ENCODE measurements at regions not wholly inside any gene's neighbourhood (a gene's known extent, or its start where the extent isn't known, plus 50 kb on each side); places are given as distances from the start of the nearest gene placed in this dataset.
A peak's percentile ranks its signal among the peaks of the same experiment; 100 is the strongest.

DNA sequence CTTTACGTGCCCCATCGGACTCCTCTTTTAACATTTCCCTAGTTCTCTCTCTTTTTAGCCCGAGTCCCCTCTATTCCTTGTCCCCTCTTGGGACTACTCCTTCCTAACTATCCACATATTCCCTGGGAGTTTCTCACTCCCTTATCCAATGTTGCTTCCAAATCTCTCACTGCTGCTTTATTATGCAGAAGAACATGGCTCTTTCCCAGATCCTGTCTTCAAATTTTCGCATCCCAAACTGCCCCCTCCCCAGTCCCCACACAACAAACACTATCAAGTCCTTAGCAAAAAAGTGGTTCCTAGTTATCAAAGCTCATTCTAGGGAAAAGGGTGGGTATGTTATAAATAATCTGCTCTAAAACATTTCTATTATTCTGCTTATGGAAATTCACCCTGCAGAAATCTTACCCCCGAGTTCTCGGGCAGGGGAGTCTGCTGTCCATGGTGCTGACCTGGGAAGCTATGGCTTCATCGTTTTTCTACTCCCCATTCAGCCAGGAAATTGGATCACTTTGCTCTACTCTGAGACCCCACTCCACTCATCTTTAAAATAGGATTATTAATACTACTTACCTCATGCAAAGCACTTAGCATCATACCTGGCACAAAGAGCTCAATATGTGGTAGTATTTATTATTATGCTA, 393.5 kb downstream of the BUD13 start (continued):
- TF ChIP-seq, protein P1, sequence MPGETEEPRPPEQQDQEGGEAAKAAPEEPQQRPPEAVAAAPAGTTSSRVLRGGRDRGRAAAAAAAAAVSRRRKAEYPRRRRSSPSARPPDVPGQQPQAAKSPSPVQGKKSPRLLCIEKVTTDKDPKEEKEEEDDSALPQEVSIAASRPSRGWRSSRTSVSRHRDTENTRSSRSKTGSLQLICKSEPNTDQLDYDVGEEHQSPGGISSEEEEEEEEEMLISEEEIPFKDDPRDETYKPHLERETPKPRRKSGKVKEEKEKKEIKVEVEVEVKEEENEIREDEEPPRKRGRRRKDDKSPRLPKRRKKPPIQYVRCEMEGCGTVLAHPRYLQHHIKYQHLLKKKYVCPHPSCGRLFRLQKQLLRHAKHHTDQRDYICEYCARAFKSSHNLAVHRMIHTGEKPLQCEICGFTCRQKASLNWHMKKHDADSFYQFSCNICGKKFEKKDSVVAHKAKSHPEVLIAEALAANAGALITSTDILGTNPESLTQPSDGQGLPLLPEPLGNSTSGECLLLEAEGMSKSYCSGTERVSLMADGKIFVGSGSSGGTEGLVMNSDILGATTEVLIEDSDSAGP (CRISPR knock-in tag; IDR thresholded peaks at IDR 0.05; ENCODE audit: borderline replicate concordance) = no peak
- TF ChIP-seq, protein P2, sequence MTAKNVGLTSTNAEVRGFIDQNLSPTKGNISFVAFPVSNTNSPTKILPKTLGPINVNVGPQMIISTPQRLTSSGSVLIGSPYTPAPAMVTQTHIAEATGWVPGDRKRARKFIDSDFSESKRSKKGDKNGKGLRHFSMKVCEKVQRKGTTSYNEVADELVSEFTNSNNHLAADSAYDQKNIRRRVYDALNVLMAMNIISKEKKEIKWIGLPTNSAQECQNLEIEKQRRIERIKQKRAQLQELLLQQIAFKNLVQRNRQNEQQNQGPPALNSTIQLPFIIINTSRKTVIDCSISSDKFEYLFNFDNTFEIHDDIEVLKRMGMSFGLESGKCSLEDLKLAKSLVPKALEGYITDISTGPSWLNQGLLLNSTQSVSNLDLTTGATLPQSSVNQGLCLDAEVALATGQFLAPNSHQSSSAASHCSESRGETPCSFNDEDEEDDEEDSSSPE (CRISPR knock-in tag; IDR thresholded peaks at IDR 0.05) = no peak
- TF ChIP-seq NR2F1 (CRISPR knock-in tag; IDR thresholded peaks at IDR 0.05) (peak in 1 of 2 experiments; percentile 17; a peak in 1 of 4 replicates), ZSCAN29 (CRISPR knock-in tag; conservative IDR thresholded peaks at IDR 0.05) (no peak), ZBTB38 (CRISPR knock-in tag; IDR thresholded peaks at IDR 0.05) (no peak), ZNF326 (CRISPR knock-in tag; IDR thresholded peaks at IDR 0.05; ENCODE audit: borderline replicate concordance) (no peak), CAMTA2 (CRISPR knock-in tag; IDR thresholded peaks at IDR 0.05; ENCODE audit: borderline replicate concordance) (no peak), ZFP36L2 (CRISPR knock-in tag; IDR thresholded peaks at IDR 0.05) (0 out of 2 replicates have a peak, but pooled peaks have one; percentile 69), XRCC5 (optimal IDR thresholded peaks at IDR 0.05; ENCODE audit: low read length) (no peak), RBAK (CRISPR knock-in tag; IDR thresholded peaks at IDR 0.05) (no peak), HOXA5 (CRISPR knock-in tag; IDR thresholded peaks at IDR 0.05) (peak; percentile 89), FOSL2 (CRISPR knock-in tag; IDR thresholded peaks at IDR 0.05) (no peak), ZNF879 (CRISPR knock-in tag; IDR thresholded peaks at IDR 0.05) (no peak), NBN (conservative IDR thresholded peaks at IDR 0.05) (no peak), ZNF616 (CRISPR knock-in tag; IDR thresholded peaks at IDR 0.05; ENCODE audit: low read depth) (no peak), ZNF263 (CRISPR knock-in tag; IDR thresholded peaks at IDR 0.05) (0 out of 2 replicates have a peak, but pooled peaks have one; percentile 53)
- TF ChIP-seq, protein P3, sequence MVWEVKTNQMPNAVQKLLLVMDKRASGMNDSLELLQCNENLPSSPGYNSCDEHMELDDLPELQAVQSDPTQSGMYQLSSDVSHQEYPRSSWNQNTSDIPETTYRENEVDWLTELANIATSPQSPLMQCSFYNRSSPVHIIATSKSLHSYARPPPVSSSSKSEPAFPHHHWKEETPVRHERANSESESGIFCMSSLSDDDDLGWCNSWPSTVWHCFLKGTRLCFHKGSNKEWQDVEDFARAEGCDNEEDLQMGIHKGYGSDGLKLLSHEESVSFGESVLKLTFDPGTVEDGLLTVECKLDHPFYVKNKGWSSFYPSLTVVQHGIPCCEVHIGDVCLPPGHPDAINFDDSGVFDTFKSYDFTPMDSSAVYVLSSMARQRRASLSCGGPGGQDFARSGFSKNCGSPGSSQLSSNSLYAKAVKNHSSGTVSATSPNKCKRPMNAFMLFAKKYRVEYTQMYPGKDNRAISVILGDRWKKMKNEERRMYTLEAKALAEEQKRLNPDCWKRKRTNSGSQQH (CRISPR knock-in tag; IDR thresholded peaks at IDR 0.05; ENCODE audit: low read depth) = peak; percentile 64; the same call in 1 of the 2 replicates
- TF ChIP-seq, protein P4, sequence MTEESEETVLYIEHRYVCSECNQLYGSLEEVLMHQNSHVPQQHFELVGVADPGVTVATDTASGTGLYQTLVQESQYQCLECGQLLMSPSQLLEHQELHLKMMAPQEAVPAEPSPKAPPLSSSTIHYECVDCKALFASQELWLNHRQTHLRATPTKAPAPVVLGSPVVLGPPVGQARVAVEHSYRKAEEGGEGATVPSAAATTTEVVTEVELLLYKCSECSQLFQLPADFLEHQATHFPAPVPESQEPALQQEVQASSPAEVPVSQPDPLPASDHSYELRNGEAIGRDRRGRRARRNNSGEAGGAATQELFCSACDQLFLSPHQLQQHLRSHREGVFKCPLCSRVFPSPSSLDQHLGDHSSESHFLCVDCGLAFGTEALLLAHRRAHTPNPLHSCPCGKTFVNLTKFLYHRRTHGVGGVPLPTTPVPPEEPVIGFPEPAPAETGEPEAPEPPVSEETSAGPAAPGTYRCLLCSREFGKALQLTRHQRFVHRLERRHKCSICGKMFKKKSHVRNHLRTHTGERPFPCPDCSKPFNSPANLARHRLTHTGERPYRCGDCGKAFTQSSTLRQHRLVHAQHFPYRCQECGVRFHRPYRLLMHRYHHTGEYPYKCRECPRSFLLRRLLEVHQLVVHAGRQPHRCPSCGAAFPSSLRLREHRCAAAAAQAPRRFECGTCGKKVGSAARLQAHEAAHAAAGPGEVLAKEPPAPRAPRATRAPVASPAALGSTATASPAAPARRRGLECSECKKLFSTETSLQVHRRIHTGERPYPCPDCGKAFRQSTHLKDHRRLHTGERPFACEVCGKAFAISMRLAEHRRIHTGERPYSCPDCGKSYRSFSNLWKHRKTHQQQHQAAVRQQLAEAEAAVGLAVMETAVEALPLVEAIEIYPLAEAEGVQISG (CRISPR knock-in tag; IDR thresholded peaks at IDR 0.05) = 0 out of 2 replicates have a peak, but pooled peaks have one; percentile 41
- TF ChIP-seq, protein P5, sequence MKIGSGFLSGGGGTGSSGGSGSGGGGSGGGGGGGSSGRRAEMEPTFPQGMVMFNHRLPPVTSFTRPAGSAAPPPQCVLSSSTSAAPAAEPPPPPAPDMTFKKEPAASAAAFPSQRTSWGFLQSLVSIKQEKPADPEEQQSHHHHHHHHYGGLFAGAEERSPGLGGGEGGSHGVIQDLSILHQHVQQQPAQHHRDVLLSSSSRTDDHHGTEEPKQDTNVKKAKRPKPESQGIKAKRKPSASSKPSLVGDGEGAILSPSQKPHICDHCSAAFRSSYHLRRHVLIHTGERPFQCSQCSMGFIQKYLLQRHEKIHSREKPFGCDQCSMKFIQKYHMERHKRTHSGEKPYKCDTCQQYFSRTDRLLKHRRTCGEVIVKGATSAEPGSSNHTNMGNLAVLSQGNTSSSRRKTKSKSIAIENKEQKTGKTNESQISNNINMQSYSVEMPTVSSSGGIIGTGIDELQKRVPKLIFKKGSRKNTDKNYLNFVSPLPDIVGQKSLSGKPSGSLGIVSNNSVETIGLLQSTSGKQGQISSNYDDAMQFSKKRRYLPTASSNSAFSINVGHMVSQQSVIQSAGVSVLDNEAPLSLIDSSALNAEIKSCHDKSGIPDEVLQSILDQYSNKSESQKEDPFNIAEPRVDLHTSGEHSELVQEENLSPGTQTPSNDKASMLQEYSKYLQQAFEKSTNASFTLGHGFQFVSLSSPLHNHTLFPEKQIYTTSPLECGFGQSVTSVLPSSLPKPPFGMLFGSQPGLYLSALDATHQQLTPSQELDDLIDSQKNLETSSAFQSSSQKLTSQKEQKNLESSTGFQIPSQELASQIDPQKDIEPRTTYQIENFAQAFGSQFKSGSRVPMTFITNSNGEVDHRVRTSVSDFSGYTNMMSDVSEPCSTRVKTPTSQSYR (CRISPR knock-in tag; IDR thresholded peaks at IDR 0.05; ENCODE audit: borderline replicate concordance) = peak; percentile 45; the same call in 1 of the 2 replicates

All from HepG2 (cell line).